Neural cell (in vitro differentiated cells): ENCODE measurements at regions not wholly inside any gene's neighbourhood (a gene's known extent, or its start where the extent isn't known, plus 50 kb on each side); places are given as distances from the start of the nearest gene placed in this dataset.

Source experiments
- H2AFZ ChIP-seq: fragments of 200-600, 300-800 bp; sonication (generic), shearing (Covaris generic); 2 replicates; pipeline ENCODE4 v1.6.0; 2014; ENCODE audit warnings: low read depth, mild to moderate bottlenecking, antibody characterized with exemption, low read length, moderate library complexity
- H3F3A ChIP-seq: fragments of 200-600 bp; shearing (Covaris generic); 2 replicates; pipeline ENCODE4 v1.6.1; 2016; ENCODE audit warnings: mild to moderate bottlenecking, moderate library complexity, mixed read lengths, antibody characterized with exemption, low read length; ENCODE audit not compliant: insufficient read depth, poor library complexity, severe bottlenecking
- H3K27ac ChIP-seq: fragments of 200-600, 300-800 bp; sonication (generic), shearing (Covaris generic); 2 replicates; pipeline ENCODE4 v1.5.1; 2014; ENCODE audit warnings: mild to moderate bottlenecking, low read length, moderate library complexity
- H3K27me3 ChIP-seq: fragments of 300-800, 200-600 bp; sonication (generic), shearing (Covaris generic); 2 replicates; pipeline ENCODE4 v1.6.0; 2014; ENCODE audit warnings: mild to moderate bottlenecking, low read depth, low read length, moderate library complexity; ENCODE audit not compliant: insufficient read depth
- H3K36me3 ChIP-seq: fragments of 300-800, 200-600 bp; sonication (generic), shearing (Covaris generic); 2 replicates; pipeline ENCODE4 v1.5.1; 2014; ENCODE audit warnings: mild to moderate bottlenecking, antibody characterized with exemption, low read length, moderate library complexity; ENCODE audit not compliant: insufficient read depth
- H3K4me2 ChIP-seq: fragments of 300-800, 200-600 bp; sonication (generic), shearing (Covaris generic); 2 replicates; pipeline ENCODE4 v1.6.0; 2014; ENCODE audit warnings: mild to moderate bottlenecking, low read length
- H3K4me3 ChIP-seq: fragments of 300-800, 200-600 bp; sonication (generic), shearing (Covaris generic); 2 replicates; pipeline ENCODE4 v1.5.1; 2014; ENCODE audit warnings: mild to moderate bottlenecking, low read length, moderate library complexity
- H3K79me2 ChIP-seq: fragments of 200-600 bp; shearing (Covaris generic); replicated peaks from 2 replicates; pipeline ENCODE4 v1.6.0; 2014; ENCODE audit warnings: mild to moderate bottlenecking, low read length, moderate library complexity; ENCODE audit not compliant: insufficient read depth
- H3K9ac ChIP-seq: fragments of 300-800, 200-600 bp; sonication (generic), shearing (Covaris generic); 2 replicates; pipeline ENCODE4 v1.6.1; 2016; ENCODE audit warnings: mild to moderate bottlenecking, low read length, mixed read lengths
- H3K9me2 ChIP-seq: fragments of 200-600 bp; shearing (Covaris generic); 2 replicates; pipeline ENCODE4 v1.6.1; 2016; ENCODE audit warnings: mild to moderate bottlenecking, low read length, mixed read lengths; ENCODE audit not compliant: insufficient read depth
- H3K9me3 ChIP-seq: fragments of 200-600, 300-800 bp; sonication (generic), shearing (Covaris generic); 2 replicates; pipeline ENCODE4 v1.6.1; 2016; ENCODE audit warnings: mild to moderate bottlenecking, mixed run types, low read length, moderate library complexity, mixed read lengths
- H4K20me1 ChIP-seq: fragments of 200-600 bp; shearing (Covaris generic); 2 replicates; pipeline ENCODE4 v1.6.1; 2016; ENCODE audit warnings: mild to moderate bottlenecking, mixed run types; ENCODE audit not compliant: insufficient read depth
- EP300 ChIP-seq: fragments of 450-650 bp; conservative IDR thresholded peaks from 2 replicates; pipeline ENCODE4 v1.6.1; 2014; ENCODE audit warnings: antibody characterized with exemption, mild to moderate bottlenecking, moderate library complexity; ENCODE audit not compliant: poor library complexity, severe bottlenecking
- EZH2 ChIP-seq: fragments of 200-600, 300-800 bp; shearing (Covaris generic), sonication (generic); IDR thresholded peaks from 2 replicates; pipeline ENCODE4 v1.6.1; 2014; ENCODE audit warnings: antibody characterized with exemption, low read length, borderline replicate concordance, mild to moderate bottlenecking; ENCODE audit not compliant: insufficient read depth, poor library complexity, severe bottlenecking
- MXI1 ChIP-seq: fragments of 450-650 bp; conservative IDR thresholded peaks from 2 replicates; pipeline ENCODE4 v1.6.1; 2014; ENCODE audit warnings: antibody characterized with exemption, mild to moderate bottlenecking; ENCODE audit not compliant: poor library complexity, severe bottlenecking
- RAD21 ChIP-seq: fragments of 450-650 bp; conservative IDR thresholded peaks from 2 replicates; pipeline ENCODE4 v1.6.1; 2014; ENCODE audit warnings: antibody characterized with exemption, mild to moderate bottlenecking, moderate library complexity
- SMC3 ChIP-seq: fragments of 450-650 bp; conservative IDR thresholded peaks from 2 replicates; pipeline ENCODE4 v1.6.1; 2014; ENCODE audit warnings: antibody characterized with exemption, mild to moderate bottlenecking, moderate library complexity; ENCODE audit not compliant: poor library complexity
- TAF1 ChIP-seq: IDR thresholded peaks from 2 replicates; pipeline ENCODE4 v1.6.1; 2012; ENCODE audit warnings: low read depth
- TF ChIP-seq, protein P1 (sequence below): fragments of 450-650 bp; IDR thresholded peaks from 2 replicates; pipeline ENCODE4 v1.5.1; 2014; ENCODE audit warnings: antibody characterized with exemption, mild to moderate bottlenecking, moderate library complexity; ENCODE audit not compliant: poor library complexity, severe bottlenecking
- TF ChIP-seq, protein P2 (sequence below): IDR thresholded peaks from 2 replicates; pipeline ENCODE4 v1.6.1; 2012; ENCODE audit warnings: borderline replicate concordance

DNA sequence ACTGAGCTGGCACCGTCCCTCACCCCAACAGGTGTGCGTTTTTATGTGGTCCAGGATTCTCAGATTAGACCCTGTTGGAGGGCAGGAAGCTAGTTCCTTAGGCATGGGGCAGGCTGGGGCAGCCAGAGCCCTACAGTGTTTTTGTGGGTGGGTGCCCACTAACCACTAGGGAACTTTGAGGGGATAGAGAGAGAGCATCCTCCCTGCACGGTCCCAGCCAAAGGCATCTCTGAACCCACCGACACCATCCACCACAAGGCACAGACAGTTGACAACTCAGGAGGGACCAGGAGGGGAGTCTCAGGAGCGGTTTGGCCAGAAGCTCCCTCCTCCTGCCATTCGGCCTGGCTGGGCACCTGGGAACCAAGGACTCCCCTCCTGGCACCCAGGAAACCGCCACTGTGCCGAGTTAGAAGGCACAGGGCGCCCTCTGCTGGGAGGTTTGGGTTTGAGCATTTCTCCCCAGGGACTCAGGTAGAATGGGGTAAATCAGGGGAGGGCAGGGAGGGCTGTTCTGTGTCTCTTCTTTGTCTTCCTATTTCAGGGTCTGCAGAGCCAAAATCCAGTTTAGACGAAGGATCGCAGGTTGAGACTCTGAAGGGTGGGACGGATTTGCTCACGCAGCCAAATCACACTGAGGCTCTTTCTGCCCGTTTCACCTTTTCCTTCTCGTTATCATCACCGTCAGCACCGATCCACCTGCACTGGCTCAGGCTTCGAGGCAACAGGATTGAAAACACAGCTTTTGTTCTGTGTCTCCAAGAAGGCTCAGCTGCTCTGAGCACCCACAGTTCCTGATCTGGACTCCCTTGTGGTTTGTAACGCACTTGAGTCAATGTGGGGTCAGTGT lies 84.8 kb upstream of the COL13A1 start:
- no peaks in the 10 kb centered on the region for H3K9me2 ChIP-seq
- H3K9ac ChIP-seq, result no peak overlapping the region
- no peak overlapping the region for H3K4me3 ChIP-seq
- H4K20me1 ChIP-seq, result no peaks in the 10 kb centered on the region
- no peaks in the 10 kb centered on the region for H3K9me3 ChIP-seq
- no peak overlapping the region for H3K27ac ChIP-seq
- no peak overlapping the region for H3K4me2 ChIP-seq
- TF ChIP-seq TAF1 (no peak), MXI1 (no peak), RAD21 (peak; percentile 63), SMC3 (peak; percentile 72), EP300 (no peak)
- TF ChIP-seq, protein P1, sequence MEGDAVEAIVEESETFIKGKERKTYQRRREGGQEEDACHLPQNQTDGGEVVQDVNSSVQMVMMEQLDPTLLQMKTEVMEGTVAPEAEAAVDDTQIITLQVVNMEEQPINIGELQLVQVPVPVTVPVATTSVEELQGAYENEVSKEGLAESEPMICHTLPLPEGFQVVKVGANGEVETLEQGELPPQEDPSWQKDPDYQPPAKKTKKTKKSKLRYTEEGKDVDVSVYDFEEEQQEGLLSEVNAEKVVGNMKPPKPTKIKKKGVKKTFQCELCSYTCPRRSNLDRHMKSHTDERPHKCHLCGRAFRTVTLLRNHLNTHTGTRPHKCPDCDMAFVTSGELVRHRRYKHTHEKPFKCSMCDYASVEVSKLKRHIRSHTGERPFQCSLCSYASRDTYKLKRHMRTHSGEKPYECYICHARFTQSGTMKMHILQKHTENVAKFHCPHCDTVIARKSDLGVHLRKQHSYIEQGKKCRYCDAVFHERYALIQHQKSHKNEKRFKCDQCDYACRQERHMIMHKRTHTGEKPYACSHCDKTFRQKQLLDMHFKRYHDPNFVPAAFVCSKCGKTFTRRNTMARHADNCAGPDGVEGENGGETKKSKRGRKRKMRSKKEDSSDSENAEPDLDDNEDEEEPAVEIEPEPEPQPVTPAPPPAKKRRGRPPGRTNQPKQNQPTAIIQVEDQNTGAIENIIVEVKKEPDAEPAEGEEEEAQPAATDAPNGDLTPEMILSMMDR, result peak; percentile 65
- H3K27me3 ChIP-seq, result no peaks in the 10 kb centered on the region
- no peaks in the 10 kb centered on the region for H3F3A ChIP-seq
- no peak overlapping the region for H2AFZ ChIP-seq
- no peaks in the 10 kb centered on the region for H3K79me2 ChIP-seq
- H3K36me3 ChIP-seq, result no peaks in the 10 kb centered on the region

DNA sequence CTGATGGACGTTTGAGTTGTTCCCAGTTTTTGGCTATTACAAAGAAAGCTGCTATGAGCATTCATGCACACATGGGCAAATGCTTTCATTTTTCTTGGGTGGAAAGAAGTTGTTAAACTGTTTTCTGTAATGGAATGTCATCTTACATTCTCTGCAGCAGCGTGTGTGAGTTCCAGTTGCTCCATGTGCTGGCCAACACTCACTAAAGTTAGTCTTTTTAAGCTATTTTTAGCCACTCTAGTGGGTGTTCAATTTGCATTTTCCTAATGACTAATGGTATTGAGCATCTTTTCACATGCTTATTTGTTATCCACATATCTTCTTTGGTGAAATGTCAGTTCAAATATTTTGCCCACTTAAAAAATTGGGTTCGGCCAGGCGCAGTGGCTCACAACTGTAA lies 82.8 kb upstream of the COL13A1 start:
- Histone ChIP-seq H3K9ac (no peak overlapping the region), H4K20me1 (no peaks in the 10 kb centered on the region), H3K9me2 (no peaks in the 10 kb centered on the region), H3F3A (no peaks in the 10 kb centered on the region), H3K79me2 (no peaks in the 10 kb centered on the region), H3K9me3 (no peaks in the 10 kb centered on the region), H3K27me3 (no peaks in the 10 kb centered on the region), H3K4me3 (no peak overlapping the region), H3K27ac (no peak overlapping the region), H3K36me3 (no peaks in the 10 kb centered on the region), H3K4me2 (no peak overlapping the region), H2AFZ (no peak overlapping the region)
- TF ChIP-seq SMC3, result no peak
- no peak for TF ChIP-seq EZH2
- TF ChIP-seq, protein P2, sequence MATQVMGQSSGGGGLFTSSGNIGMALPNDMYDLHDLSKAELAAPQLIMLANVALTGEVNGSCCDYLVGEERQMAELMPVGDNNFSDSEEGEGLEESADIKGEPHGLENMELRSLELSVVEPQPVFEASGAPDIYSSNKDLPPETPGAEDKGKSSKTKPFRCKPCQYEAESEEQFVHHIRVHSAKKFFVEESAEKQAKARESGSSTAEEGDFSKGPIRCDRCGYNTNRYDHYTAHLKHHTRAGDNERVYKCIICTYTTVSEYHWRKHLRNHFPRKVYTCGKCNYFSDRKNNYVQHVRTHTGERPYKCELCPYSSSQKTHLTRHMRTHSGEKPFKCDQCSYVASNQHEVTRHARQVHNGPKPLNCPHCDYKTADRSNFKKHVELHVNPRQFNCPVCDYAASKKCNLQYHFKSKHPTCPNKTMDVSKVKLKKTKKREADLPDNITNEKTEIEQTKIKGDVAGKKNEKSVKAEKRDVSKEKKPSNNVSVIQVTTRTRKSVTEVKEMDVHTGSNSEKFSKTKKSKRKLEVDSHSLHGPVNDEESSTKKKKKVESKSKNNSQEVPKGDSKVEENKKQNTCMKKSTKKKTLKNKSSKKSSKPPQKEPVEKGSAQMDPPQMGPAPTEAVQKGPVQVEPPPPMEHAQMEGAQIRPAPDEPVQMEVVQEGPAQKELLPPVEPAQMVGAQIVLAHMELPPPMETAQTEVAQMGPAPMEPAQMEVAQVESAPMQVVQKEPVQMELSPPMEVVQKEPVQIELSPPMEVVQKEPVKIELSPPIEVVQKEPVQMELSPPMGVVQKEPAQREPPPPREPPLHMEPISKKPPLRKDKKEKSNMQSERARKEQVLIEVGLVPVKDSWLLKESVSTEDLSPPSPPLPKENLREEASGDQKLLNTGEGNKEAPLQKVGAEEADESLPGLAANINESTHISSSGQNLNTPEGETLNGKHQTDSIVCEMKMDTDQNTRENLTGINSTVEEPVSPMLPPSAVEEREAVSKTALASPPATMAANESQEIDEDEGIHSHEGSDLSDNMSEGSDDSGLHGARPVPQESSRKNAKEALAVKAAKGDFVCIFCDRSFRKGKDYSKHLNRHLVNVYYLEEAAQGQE, result no peak
- TF ChIP-seq, protein P1, result no peak
- no peak for TF ChIP-seq EP300
- TF ChIP-seq MXI1, result no peak
- TF ChIP-seq TAF1, result no peak
